Testis (tissue), 2 donors: ENCODE measurements at regions not wholly inside any gene's neighbourhood (a gene's known extent, or its start where the extent isn't known, plus 50 kb on each side); places are given as distances from the start of the nearest gene placed in this dataset.

Experiments
- POLR2A ChIP-seq: fragments of 450-650 bp; IDR thresholded peaks from one replicate; pipeline ENCODE4 v1.6.1; 2017; ENCODE audit warnings: antibody characterized with exemption, mild to moderate bottlenecking, moderate library complexity
- TF ChIP-seq, protein P1 (sequence below), 3 experiments: fragments of 450-650 bp in 2 of 3; fragments of 200-600 bp in 1 of 3; sonication (generic) in 1 of 3; IDR thresholded peaks; one replicate each; pipeline ENCODE4 v1.5.1; 2016 to 2019; ENCODE audit warnings: antibody characterized with exemption in 3 of 3, mild to moderate bottlenecking in 2 of 3, moderate library complexity in 1 of 3

DNA sequence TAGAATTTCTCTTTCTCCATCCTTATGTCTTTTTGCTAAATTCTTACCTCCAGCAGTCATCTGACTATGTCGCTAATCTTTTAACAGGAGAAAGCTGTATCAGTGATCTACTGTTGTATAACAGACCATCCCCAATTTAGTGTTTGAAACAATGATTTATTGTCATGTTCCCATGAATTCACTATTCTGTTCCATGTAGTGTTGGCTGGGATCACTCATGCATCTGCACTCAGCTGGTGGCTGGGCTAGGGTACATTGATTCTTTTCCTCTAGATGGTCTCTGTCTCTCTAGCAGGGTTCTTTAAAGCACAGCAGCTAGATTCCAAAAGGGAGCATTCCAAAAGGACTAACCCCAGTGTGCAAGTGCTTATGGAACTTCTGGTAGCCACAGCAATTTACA, 184.2 kb upstream of the FANCL start:
- TF ChIP-seq POLR2A = no peak
- TF ChIP-seq, protein P1, sequence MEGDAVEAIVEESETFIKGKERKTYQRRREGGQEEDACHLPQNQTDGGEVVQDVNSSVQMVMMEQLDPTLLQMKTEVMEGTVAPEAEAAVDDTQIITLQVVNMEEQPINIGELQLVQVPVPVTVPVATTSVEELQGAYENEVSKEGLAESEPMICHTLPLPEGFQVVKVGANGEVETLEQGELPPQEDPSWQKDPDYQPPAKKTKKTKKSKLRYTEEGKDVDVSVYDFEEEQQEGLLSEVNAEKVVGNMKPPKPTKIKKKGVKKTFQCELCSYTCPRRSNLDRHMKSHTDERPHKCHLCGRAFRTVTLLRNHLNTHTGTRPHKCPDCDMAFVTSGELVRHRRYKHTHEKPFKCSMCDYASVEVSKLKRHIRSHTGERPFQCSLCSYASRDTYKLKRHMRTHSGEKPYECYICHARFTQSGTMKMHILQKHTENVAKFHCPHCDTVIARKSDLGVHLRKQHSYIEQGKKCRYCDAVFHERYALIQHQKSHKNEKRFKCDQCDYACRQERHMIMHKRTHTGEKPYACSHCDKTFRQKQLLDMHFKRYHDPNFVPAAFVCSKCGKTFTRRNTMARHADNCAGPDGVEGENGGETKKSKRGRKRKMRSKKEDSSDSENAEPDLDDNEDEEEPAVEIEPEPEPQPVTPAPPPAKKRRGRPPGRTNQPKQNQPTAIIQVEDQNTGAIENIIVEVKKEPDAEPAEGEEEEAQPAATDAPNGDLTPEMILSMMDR (IDR thresholded peaks at IDR 0.05) = no peak
